Ishikawa (cell line): ENCODE measurements at regions not wholly inside any gene's neighbourhood (a gene's known extent, or its start where the extent isn't known, plus 50 kb on each side); places are given as distances from the start of the nearest gene placed in this dataset.

Experiments
- CEBPB ChIP-seq: IDR thresholded peaks from 2 replicates; pipeline ENCODE4 v1.6.1; 2012
- TEAD4 ChIP-seq: IDR thresholded peaks from 2 replicates; pipeline ENCODE4 v1.6.1; 2012

- TF ChIP-seq TEAD4 (no peak), CEBPB (no peak)
Measured at GRCh38 chr20:5663396-5663795, 52.6 kb upstream of the GPCPD1 start.
